GM21717 (cell line): ENCODE measurements at regions not wholly inside any gene's neighbourhood (a gene's known extent, or its start where the extent isn't known, plus 50 kb on each side); places are given as distances from the start of the nearest gene placed in this dataset.
"Not testable (repeated sequence)": the region's sequence is repeated elsewhere in the genome, so short reads cannot be mapped to it uniquely, and the experiment has no call there.

Source experiments
- ATAC-seq: cut with Tn5 transposase; IDR thresholded peaks from one replicate; pipeline ENCODE4 v1.9.1; 2021; ENCODE audit warnings: mild to moderate bottlenecking, moderate library complexity; ENCODE audit not compliant: unreplicated experiment

- no peak for ATAC-seq
Measured at GRCh38 chr2:131584380-131584779, 56.7 kb downstream of the CCDC74A start.

GRCh38 chr2:131584940-131585339 is 57.3 kb downstream of the CCDC74A start:
- ATAC-seq, result peak; percentile 70

GRCh38 chr2:131588152-131588873 is 60.6 kb downstream of the CCDC74A start:
- ATAC-seq, result peak; percentile 91

- ATAC-seq, result not testable (repeated sequence)
Measured at GRCh38 chr2:131589126-131589525, 61.4 kb downstream of the CCDC74A start.

GRCh38 chr2:131590366-131590765 is 62.7 kb downstream of the CCDC74A start:
- ATAC-seq, result no peak

- ATAC-seq, result no peak
Measured at GRCh38 chr2:131590896-131591295, 63.2 kb downstream of the CCDC74A start.

GRCh38 chr2:131596561-131596960 is 68.9 kb downstream of the CCDC74A start:
- ATAC-seq, result not testable (repeated sequence)

- not testable (repeated sequence) for ATAC-seq
Measured at GRCh38 chr2:131602444-131602843, 74.8 kb downstream of the CCDC74A start.

GRCh38 chr2:131604652-131605051 is 77.0 kb downstream of the CCDC74A start:
- ATAC-seq, result not testable (repeated sequence)

GRCh38 chr2:131606366-131606765 is 78.7 kb downstream of the CCDC74A start:
- not testable (repeated sequence) for ATAC-seq

- ATAC-seq, result not testable (repeated sequence)
Measured at GRCh38 chr2:131607056-131607455, 79.4 kb downstream of the CCDC74A start.

GRCh38 chr2:131614539-131614938 is 86.9 kb downstream of the CCDC74A start:
- ATAC-seq, result not testable (repeated sequence)

GRCh38 chr2:131618320-131618719 is 90.6 kb downstream of the CCDC74A start:
- ATAC-seq, result not testable (repeated sequence)

- ATAC-seq, result not testable (repeated sequence)
Measured at GRCh38 chr2:131622874-131623273, 95.2 kb downstream of the CCDC74A start.

GRCh38 chr2:131626011-131626410 is 98.3 kb downstream of the CCDC74A start:
- ATAC-seq, result not testable (repeated sequence)

- not testable (repeated sequence) for ATAC-seq
Measured at GRCh38 chr2:131626565-131626964, 98.9 kb downstream of the CCDC74A start.

- not testable (repeated sequence) for ATAC-seq
Measured at GRCh38 chr2:131627777-131628176, 100.1 kb downstream of the CCDC74A start.

GRCh38 chr2:131631648-131632047 is 104.0 kb downstream of the CCDC74A start:
- not testable (repeated sequence) for ATAC-seq

GRCh38 chr2:131633405-131633804 is 105.7 kb downstream of the CCDC74A start:
- ATAC-seq, result not testable (repeated sequence)

- not testable (repeated sequence) for ATAC-seq
Measured at GRCh38 chr2:131633827-131634695, 106.4 kb downstream of the CCDC74A start.

- ATAC-seq, result no peak
Measured at GRCh38 chr2:131635611-131636010, 107.9 kb downstream of the CCDC74A start.
